Ishikawa (cell line): ENCODE measurements at regions not wholly inside any gene's neighbourhood (a gene's known extent, or its start where the extent isn't known, plus 50 kb on each side); places are given as distances from the start of the nearest gene placed in this dataset.

Experiments
- CEBPB ChIP-seq: IDR thresholded peaks from 2 replicates; pipeline ENCODE4 v1.6.1; 2012
- CREB1 ChIP-seq: IDR thresholded peaks from 2 replicates; pipeline ENCODE4 v1.6.1; 2012; ENCODE audit warnings: low read depth
- EGR1 ChIP-seq: IDR thresholded peaks from 2 replicates; pipeline ENCODE4 v1.6.1; 2012
- EP300 ChIP-seq: IDR thresholded peaks from 2 replicates; pipeline ENCODE4 v1.6.1; 2012; ENCODE audit warnings: borderline replicate concordance
- FOXM1 ChIP-seq: IDR thresholded peaks from 2 replicates; pipeline ENCODE4 v1.6.1; 2012; ENCODE audit warnings: low read depth, borderline replicate concordance
- NFIC ChIP-seq: IDR thresholded peaks from 2 replicates; pipeline ENCODE4 v1.6.1; 2012
- RAD21 ChIP-seq: IDR thresholded peaks from 2 replicates; pipeline ENCODE4 v1.6.1; 2012; ENCODE audit warnings: low read depth
- REST ChIP-seq: IDR thresholded peaks from 2 replicates; pipeline ENCODE4 v1.6.1; 2012; ENCODE audit warnings: low read depth, mild to moderate bottlenecking
- TAF1 ChIP-seq: IDR thresholded peaks from 2 replicates; pipeline ENCODE4 v1.6.1; 2012; ENCODE audit warnings: low read depth, mild to moderate bottlenecking
- TCF12 ChIP-seq: IDR thresholded peaks from 2 replicates; pipeline ENCODE4 v1.6.1; 2012; ENCODE audit warnings: low read depth
- TEAD4 ChIP-seq: IDR thresholded peaks from 2 replicates; pipeline ENCODE4 v1.6.1; 2012
- USF1 ChIP-seq: IDR thresholded peaks from 2 replicates; pipeline ENCODE4 v1.6.1; 2012
- YY1 ChIP-seq: IDR thresholded peaks from 2 replicates; pipeline ENCODE4 v1.6.1; 2012; ENCODE audit warnings: low read depth
- ZBTB7A ChIP-seq: IDR thresholded peaks from 2 replicates; pipeline ENCODE4 v1.6.1; 2012; ENCODE audit warnings: low read depth
- TF ChIP-seq, protein P1 (sequence below): IDR thresholded peaks from 2 replicates; pipeline ENCODE4 v1.6.1; 2012

- TF ChIP-seq TAF1 (no peak), FOXM1 (no peak), CEBPB (no peak), EP300 (no peak), REST (no peak), TEAD4 (no peak), ZBTB7A (no peak)
- TF ChIP-seq, protein P1, sequence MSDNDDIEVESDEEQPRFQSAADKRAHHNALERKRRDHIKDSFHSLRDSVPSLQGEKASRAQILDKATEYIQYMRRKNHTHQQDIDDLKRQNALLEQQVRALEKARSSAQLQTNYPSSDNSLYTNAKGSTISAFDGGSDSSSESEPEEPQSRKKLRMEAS: no peak
Measured at GRCh38 chr14:101456246-101457175, 104.8 kb upstream of the DIO3 start.

- TF ChIP-seq TAF1 (no peak), REST (no peak), YY1 (no peak), TEAD4 (no peak), EGR1 (no peak), ZBTB7A (no peak), FOXM1 (no peak), NFIC (no peak), TCF12 (no peak), EP300 (no peak), USF1 (no peak), CEBPB (no peak), RAD21 (no peak), CREB1 (no peak)
- TF ChIP-seq, protein P1: no peak
Measured at GRCh38 chr14:101457301-101457935, 103.9 kb upstream of the DIO3 start.

- no peak for TF ChIP-seq TAF1
- TF ChIP-seq YY1: no peak
- no peak for TF ChIP-seq TEAD4
- no peak for TF ChIP-seq ZBTB7A
- no peak for TF ChIP-seq CEBPB
- no peak for TF ChIP-seq EGR1
- TF ChIP-seq, protein P1: no peak
- TF ChIP-seq RAD21: no peak
- TF ChIP-seq CREB1: no peak
Measured at GRCh38 chr14:101457936-101458740, 103.2 kb upstream of the DIO3 start.

DNA sequence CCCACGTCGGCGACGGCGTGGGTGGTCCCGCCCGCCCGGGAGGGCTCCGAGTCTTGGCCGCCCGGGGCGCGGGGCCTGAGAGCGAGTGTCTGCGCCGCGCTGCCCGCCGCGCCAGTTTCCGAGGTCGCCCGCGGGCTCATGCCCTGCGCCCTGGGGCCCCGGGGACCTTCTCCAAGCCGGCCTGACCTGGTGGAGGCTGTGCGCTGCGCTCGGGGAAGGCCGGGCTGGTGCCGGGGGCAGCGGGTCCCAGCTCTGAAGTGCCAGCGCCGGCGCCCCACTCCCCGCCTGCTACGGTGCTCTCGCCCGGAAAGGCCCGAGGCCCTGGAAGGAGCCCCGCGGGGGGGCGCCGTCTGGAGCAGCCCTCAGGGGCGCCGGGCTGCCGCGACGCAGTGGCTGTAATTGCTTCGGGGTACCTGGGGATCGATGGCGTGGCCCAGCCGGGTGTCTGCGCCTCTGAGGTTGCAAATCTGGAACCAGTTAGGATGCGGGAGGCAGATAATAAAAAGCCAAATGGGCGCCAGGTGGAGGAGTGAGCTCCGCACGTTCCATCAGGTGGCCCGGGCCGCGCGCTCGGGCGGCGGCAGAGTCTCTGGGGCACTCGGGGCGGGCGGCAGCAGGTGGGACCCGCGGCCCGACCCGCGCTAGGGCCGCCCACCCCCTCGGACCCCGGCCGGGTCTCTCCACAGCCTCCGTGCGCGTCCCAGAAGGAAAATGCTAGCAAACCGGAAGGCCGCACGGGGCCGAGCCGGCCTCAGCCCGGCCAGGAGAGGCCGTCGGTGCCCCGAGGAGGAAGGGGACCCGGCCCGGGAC is 102.3 kb upstream of the DIO3 start:
- TF ChIP-seq TCF12 (no peak), CEBPB (no peak), TEAD4 (no peak), FOXM1 (no peak), NFIC (no peak), REST (no peak)
- TF ChIP-seq, protein P1: no peak
